Keratinocyte (primary cell): ENCODE measurements at regions not wholly inside any gene's neighbourhood (a gene's known extent, or its start where the extent isn't known, plus 50 kb on each side); places are given as distances from the start of the nearest gene placed in this dataset.

ENCODE experiments used
- DNase-seq: peaks from one replicate; pipeline ENCODE4 v3.0.0-alpha.2; 2011; ENCODE audit warnings: low read depth, missing footprints, low spot score
- FAIRE-seq: peaks from 2 replicates; lab custom pipeline; 2011; peaks lifted over from hg19 to GRCh38; lab: Jason Lieb, UNC
- H2AFZ ChIP-seq: 2 replicates; pipeline ENCODE4 v1.6.0; 2012; ENCODE audit warnings: low read length, control low read depth, inconsistent platforms; ENCODE audit not compliant: control insufficient read depth
- H3K27ac ChIP-seq: 2 replicates; pipeline ENCODE4 v1.5.1; 2011; ENCODE audit warnings: low read length; ENCODE audit not compliant: control insufficient read depth, insufficient read depth
- H3K27me3 ChIP-seq: 3 replicates; pipeline ENCODE4 v1.6.0; 2011; ENCODE audit warnings: low read length; ENCODE audit not compliant: control insufficient read depth, insufficient read depth; ENCODE audit errors: extremely low read depth
- H3K36me3 ChIP-seq, 2 experiments: 2 replicates in 1 of 2; 3 replicates in 1 of 2; pipeline ENCODE4 v1.5.1; 2011; ENCODE audit warnings: low read length in 2 of 2, mild to moderate bottlenecking in 1 of 2; ENCODE audit not compliant: control insufficient read depth in 2 of 2, insufficient read depth in 2 of 2; ENCODE audit errors: extremely low read depth in 1 of 2
- H3K4me1 ChIP-seq: 3 replicates; pipeline ENCODE4 v1.5.1; 2011; ENCODE audit warnings: low read length; ENCODE audit not compliant: control insufficient read depth, insufficient read depth; ENCODE audit errors: extremely low read depth
- H3K4me2 ChIP-seq: 3 replicates; pipeline ENCODE4 v1.6.0; 2011; ENCODE audit warnings: low read depth, low read length; ENCODE audit not compliant: control insufficient read depth, insufficient read depth; ENCODE audit errors: extremely low read depth
- H3K4me3 ChIP-seq, 3 experiments: fragments of 200-600 bp in 1 of 3; sonication (generic) in 1 of 3; 2 replicates in 2 of 3; 3 replicates in 1 of 3; pipeline ENCODE4 v1.5.1; 2011 to 2016; ENCODE audit warnings: low read length in 3 of 3, mild to moderate bottlenecking in 3 of 3, control low read depth in 2 of 3, inconsistent platforms in 1 of 3, low read depth in 1 of 3, mixed read lengths in 1 of 3, mixed run types in 1 of 3, moderate library complexity in 1 of 3; ENCODE audit not compliant: control insufficient read depth in 2 of 3, insufficient read depth in 2 of 3; ENCODE audit errors: extremely low read depth in 1 of 3
- H3K79me2 ChIP-seq: 2 replicates; pipeline ENCODE4 v1.6.0; 2012; ENCODE audit warnings: low read length; ENCODE audit not compliant: control insufficient read depth, insufficient read depth
- H3K9ac ChIP-seq: 3 replicates; pipeline ENCODE4 v1.6.0; 2011; ENCODE audit warnings: low read length; ENCODE audit not compliant: control insufficient read depth, insufficient read depth; ENCODE audit errors: extremely low read depth
- H3K9me1 ChIP-seq: 3 replicates; pipeline ENCODE4 v1.6.0; 2011; ENCODE audit warnings: low read length; ENCODE audit not compliant: control insufficient read depth, insufficient read depth; ENCODE audit errors: extremely low read depth
- H3K9me3 ChIP-seq: 2 replicates; pipeline ENCODE4 v1.5.1; 2012; ENCODE audit warnings: low read depth, low read length; ENCODE audit not compliant: control insufficient read depth
- H4K20me1 ChIP-seq: 3 replicates; pipeline ENCODE4 v1.6.0; 2011; ENCODE audit warnings: low read length; ENCODE audit not compliant: control insufficient read depth, insufficient read depth; ENCODE audit errors: extremely low read depth
- CTCF ChIP-seq, 3 experiments: IDR thresholded peaks in 1 of 3; conservative IDR thresholded peaks in 1 of 3; optimal IDR thresholded peaks in 1 of 3; 2 replicates in 2 of 3; 3 replicates in 1 of 3; pipeline versions ENCODE3 to v1.5.1; 2011; ENCODE audit warnings: low read length in 3 of 3, mild to moderate bottlenecking in 3 of 3, moderate library complexity in 2 of 3, control low read depth in 1 of 3, inconsistent platforms in 1 of 3; ENCODE audit not compliant: insufficient read depth in 2 of 3; ENCODE audit errors: extremely low read depth in 1 of 3
- EZH2 ChIP-seq: IDR thresholded peaks from one replicate; pipeline ENCODE4 v1.6.1; 2012; ENCODE audit warnings: inconsistent platforms, mild to moderate bottlenecking, low read length, moderate library complexity
- dilution Hi-C: fragments of 300-500 bp; cut with MboI; formaldehyde crosslinking; loops from one replicate; pipeline ENCODE4 v1.7.0; 2020; ENCODE audit warnings: low sequenced_read_pairs; ENCODE audit not compliant: extremely low pct_ligation_motif_present

GRCh38 chr5:87775228-87775627, 362.5 kb upstream of the CCNH start:
- H3K79me2 ChIP-seq: no peaks in the 10 kb centered on the region
- no peaks in the 10 kb centered on the region for H3K9me1 ChIP-seq
- H3K9ac ChIP-seq: no peak overlapping the region
- peaks cover 5% of the 10 kb centered on the region for H3K27me3 ChIP-seq
- no peak overlapping the region for H2AFZ ChIP-seq
- H3K4me3 ChIP-seq: no peak overlapping the region
- H3K9me3 ChIP-seq: no peaks in the 10 kb centered on the region
- H3K36me3 ChIP-seq: no peaks in the 10 kb centered on the region
- dilution Hi-C loops: no loop called here
- peaks cover 6% of the 10 kb centered on the region for H3K4me1 ChIP-seq
- FAIRE-seq (no peak), DNase-seq (no peak)
- no peak overlapping the region for H3K4me2 ChIP-seq
- no peaks in the 10 kb centered on the region for H4K20me1 ChIP-seq
- no peak for TF ChIP-seq EZH2
- TF ChIP-seq CTCF (optimal IDR thresholded peaks at IDR 0.05 in 1 of 3, IDR thresholded peaks at IDR 0.05 in 1 of 3, conservative IDR thresholded peaks at IDR 0.05 in 1 of 3; ENCODE audit: extremely low read depth in 1 of 3, insufficient read depth in 2 of 3, low read length in 3 of 3): no peak
- no peak overlapping the region for H3K27ac ChIP-seq

GRCh38 chr5:87774804-87775203, 362.1 kb upstream of the CCNH start:
- Histone ChIP-seq H3K4me3 (no peak overlapping the region), H3K9ac (no peak overlapping the region), H3K27ac (no peak overlapping the region), H3K79me2 (no peaks in the 10 kb centered on the region), H4K20me1 (no peaks in the 10 kb centered on the region), H3K4me2 (no peak overlapping the region), H3K9me1 (no peaks in the 10 kb centered on the region), H3K4me1 (peaks cover 6% of the 10 kb centered on the region), H3K9me3 (no peaks in the 10 kb centered on the region), H3K27me3 (peaks cover 5% of the 10 kb centered on the region), H3K36me3 (no peaks in the 10 kb centered on the region), H2AFZ (no peak overlapping the region)
- dilution Hi-C loops: no loop called here
- no peak for DNase-seq
- no peak for TF ChIP-seq CTCF (optimal IDR thresholded peaks at IDR 0.05 in 1 of 3, IDR thresholded peaks at IDR 0.05 in 1 of 3, conservative IDR thresholded peaks at IDR 0.05 in 1 of 3; ENCODE audit: extremely low read depth in 1 of 3, insufficient read depth in 2 of 3, low read length in 3 of 3)
- no peak for TF ChIP-seq EZH2
- no peak for FAIRE-seq
